GM12873 (cell line): ENCODE measurements at regions not wholly inside any gene's neighbourhood (a gene's known extent, or its start where the extent isn't known, plus 50 kb on each side); places are given as distances from the start of the nearest gene placed in this dataset.

ENCODE experiments used
- TF ChIP-seq, protein P1 (sequence below): IDR thresholded peaks from 2 replicates; pipeline ENCODE4 v1.5.1; 2012; ENCODE audit warnings: low read depth, mild to moderate bottlenecking, moderate library complexity, low read length, control low read depth; ENCODE audit not compliant: insufficient read depth; ENCODE audit errors: missing control alignments

DNA sequence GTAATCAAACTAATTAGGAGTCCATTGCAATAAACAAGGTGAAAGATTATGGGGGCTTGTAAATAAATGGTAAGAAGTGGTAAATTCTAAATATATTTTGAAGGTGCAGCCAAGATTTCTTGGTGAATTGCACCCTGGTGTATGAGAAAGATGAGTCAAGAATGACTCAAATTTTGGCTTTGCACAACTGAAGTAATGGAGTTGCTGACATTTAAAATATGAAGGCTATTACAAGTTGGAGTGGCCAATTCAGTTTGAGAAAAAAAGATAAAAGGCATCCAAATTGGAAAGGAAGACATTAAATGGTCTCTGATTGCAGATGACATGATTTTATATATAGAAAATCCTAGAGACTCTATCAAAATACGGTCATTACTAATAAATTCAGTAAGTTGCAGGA is 2330.6 kb downstream of the MAT2B start:
- TF ChIP-seq, protein P1, sequence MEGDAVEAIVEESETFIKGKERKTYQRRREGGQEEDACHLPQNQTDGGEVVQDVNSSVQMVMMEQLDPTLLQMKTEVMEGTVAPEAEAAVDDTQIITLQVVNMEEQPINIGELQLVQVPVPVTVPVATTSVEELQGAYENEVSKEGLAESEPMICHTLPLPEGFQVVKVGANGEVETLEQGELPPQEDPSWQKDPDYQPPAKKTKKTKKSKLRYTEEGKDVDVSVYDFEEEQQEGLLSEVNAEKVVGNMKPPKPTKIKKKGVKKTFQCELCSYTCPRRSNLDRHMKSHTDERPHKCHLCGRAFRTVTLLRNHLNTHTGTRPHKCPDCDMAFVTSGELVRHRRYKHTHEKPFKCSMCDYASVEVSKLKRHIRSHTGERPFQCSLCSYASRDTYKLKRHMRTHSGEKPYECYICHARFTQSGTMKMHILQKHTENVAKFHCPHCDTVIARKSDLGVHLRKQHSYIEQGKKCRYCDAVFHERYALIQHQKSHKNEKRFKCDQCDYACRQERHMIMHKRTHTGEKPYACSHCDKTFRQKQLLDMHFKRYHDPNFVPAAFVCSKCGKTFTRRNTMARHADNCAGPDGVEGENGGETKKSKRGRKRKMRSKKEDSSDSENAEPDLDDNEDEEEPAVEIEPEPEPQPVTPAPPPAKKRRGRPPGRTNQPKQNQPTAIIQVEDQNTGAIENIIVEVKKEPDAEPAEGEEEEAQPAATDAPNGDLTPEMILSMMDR, result no peak

DNA sequence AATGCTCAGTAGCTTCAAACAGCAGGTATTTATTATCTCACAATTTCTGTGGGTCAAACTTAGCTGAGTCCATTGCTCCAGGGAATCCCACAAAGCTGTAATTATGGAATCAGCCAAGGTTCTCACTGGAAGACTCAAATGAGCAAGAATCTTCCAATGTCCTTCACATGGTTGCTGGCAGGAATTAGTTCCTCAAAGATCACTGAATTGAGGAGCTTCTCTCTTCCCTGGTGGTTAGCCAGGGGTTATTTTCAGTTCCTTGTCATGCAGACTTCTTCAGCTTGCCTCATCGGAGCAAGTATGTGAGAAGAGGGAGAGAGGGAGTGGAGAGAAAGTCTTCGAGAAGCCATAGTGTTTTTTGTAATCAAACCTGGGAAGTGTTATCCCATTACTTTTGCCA is 2331.9 kb downstream of the MAT2B start:
- TF ChIP-seq, protein P1, result no peak

DNA sequence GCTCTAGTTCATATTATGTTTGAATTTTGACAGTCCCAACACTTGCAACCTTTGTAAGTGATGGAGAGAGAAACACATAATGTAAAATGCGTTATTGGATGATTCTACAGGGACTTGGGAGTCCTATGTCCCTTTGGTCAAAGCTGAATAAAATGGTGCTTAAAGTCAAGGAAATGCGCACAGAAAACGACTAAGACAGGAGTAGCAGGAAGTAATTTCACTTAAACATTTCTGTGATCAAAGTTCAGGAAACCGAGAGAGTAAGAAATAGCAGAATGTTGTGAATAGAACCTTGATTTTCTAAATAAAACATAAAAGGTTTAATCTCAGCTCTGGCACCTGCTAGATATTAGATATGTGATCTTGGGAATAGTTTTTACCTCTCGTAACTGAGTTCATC is 2339.2 kb downstream of the MAT2B start:
- TF ChIP-seq, protein P1, result no peak

DNA sequence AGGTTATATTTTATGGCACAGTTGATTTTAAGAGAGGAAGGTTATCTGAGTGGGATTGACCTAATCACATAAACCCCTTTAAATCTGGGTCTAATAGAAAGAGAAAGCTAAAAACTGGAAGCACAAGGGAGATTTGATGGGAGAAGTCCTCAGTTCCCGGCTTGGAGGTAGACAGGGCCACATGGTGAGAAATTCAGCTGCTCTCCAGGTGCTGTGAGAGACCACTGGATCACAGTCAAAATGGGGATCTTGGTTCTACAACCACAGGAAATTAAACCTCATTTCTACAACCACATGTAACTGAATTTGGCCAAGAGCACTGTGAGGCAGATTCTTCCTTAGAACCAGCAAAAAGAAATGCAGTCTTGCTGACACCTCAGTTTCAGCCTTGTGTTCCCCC is 2352.7 kb downstream of the MAT2B start:
- TF ChIP-seq, protein P1, result no peak

- TF ChIP-seq, protein P1, result no peak
Observed at GRCh38 chr5:165859251-165859650, 2353.8 kb downstream of the MAT2B start.

GRCh38 chr5:165863239-165863638 is 2357.8 kb downstream of the MAT2B start:
- TF ChIP-seq, protein P1, result no peak

GRCh38 chr5:165871291-165871690 is 2365.9 kb downstream of the MAT2B start:
- TF ChIP-seq, protein P1, result no peak
